Upper lobe of left lung (tissue), 6 donors: ENCODE measurements at regions not wholly inside any gene's neighbourhood (a gene's known extent, or its start where the extent isn't known, plus 50 kb on each side); places are given as distances from the start of the nearest gene placed in this dataset.

ENCODE experiments used
- ATAC-seq, 2 donors: fragments of 200-7000 bp; cut with Tn5 transposase; one replicate each; pipeline ENCODE4 v1.9.1; 2022; ENCODE audit warnings: mild to moderate bottlenecking in 2 of 2, moderate library complexity in 2 of 2; ENCODE audit not compliant: low FRiP score in 2 of 2
- DNase-seq, 2 donors: peaks; one replicate each; pipeline ENCODE4 v3.0.0-alpha.2; 2019 to 2020
- H3K27ac ChIP-seq, 4 donors: fragments of 200-600 bp; sonication (generic); one replicate each; pipeline ENCODE4 v1.5.1; 2016 to 2019
- H3K27me3 ChIP-seq, 4 donors: fragments of 200-600 bp; sonication (generic); one replicate each; pipeline ENCODE4 v1.5.1; 2017 to 2019
- H3K36me3 ChIP-seq, 4 donors: fragments of 200-600 bp; sonication (generic); one replicate each; pipeline ENCODE4 v1.5.1; 2016 to 2019
- H3K4me1 ChIP-seq, 4 donors: fragments of 200-600 bp; sonication (generic); one replicate each; pipeline ENCODE4 v1.5.1; 2018 to 2019
- H3K4me3 ChIP-seq, 4 donors: fragments of 200-600 bp; sonication (generic); one replicate each; pipeline ENCODE4 v1.5.1; 2017 to 2019; ENCODE audit warnings: mild to moderate bottlenecking in 2 of 4, moderate library complexity in 1 of 4
- H3K9me3 ChIP-seq, 4 donors: fragments of 200-600 bp; sonication (generic); one replicate each; pipeline ENCODE4 v1.5.1; 2018 to 2019
- EP300 ChIP-seq, 4 donors: sonication (generic); formaldehyde crosslinking; IDR thresholded peaks; one replicate each; pipeline ENCODE4 v1.5.1; 2017; ENCODE audit warnings: antibody characterized with exemption in 4 of 4, control low read depth in 2 of 4
- POLR2A ChIP-seq, 4 donors: fragments of 450-650 bp; IDR thresholded peaks; one replicate each; pipeline ENCODE4 v1.5.1; 2016 to 2017; ENCODE audit warnings: antibody characterized with exemption in 4 of 4, mild to moderate bottlenecking in 2 of 4
- POLR2AphosphoS5 ChIP-seq, 2 donors: sonication (generic); formaldehyde crosslinking; IDR thresholded peaks; one replicate each; pipeline ENCODE4 v1.5.1; 2017; ENCODE audit warnings: antibody characterized with exemption in 2 of 2
- WGBS, 2 donors: methylation state at CpG; one replicate each; pipeline ENCODE4 v1.1.5; 2017 to 2018; 5-methylcytosine and 5-hydroxymethylcytosine counted together
- TF ChIP-seq, protein P1 (sequence below), 6 experiments: fragments of 450-650 bp in 4 of 6; fragments of 200-600 bp in 2 of 6; sonication (generic) in 2 of 6; IDR thresholded peaks; one replicate each; pipeline ENCODE4 v1.5.1; 2016 to 2019; ENCODE audit warnings: antibody characterized with exemption in 6 of 6
- donor health status: DM: no; HTN: no; CAD: no; lungs with moderate emphysema.
- donor health status: DM: no; HTN: yes; CAD: no; lungs with severe emphysema.

DNA sequence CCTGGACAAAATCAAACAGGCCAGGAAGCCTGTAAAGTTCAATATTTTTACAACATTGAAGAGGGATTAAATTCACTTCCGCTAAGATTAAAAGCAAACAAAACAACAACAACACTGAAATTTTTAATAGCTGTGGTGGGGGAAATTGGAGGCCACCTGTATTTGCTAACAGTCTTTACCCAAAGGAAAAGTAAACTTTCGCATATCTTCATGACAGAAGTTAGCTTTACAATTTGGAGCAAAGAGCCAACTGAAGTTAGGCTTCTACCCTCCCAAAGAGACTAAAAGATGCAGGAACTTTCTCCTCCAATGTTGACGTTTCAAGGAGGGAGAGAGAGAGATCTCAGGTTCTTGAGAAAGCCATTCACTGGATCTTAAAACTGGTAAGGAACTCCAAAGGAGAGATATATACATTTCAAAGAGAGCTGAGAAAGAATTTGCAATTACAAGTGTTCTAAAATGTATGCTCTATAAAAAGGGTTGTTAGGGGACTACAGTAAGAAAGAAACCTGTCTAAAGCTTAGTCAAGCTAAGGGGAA is 349.2 kb upstream of the CDH9 start:
- H3K4me1 ChIP-seq: no peaks in the 10 kb centered on the region
- WGBS, 2 donors: 56 to 59% methylated on average over 3 of the region's 3 CpGs
- no peak for DNase-seq
- TF ChIP-seq POLR2AphosphoS5 (IDR thresholded peaks at IDR 0.05): no peak
- TF ChIP-seq POLR2A (IDR thresholded peaks at IDR 0.05): no peak
- no peak for TF ChIP-seq EP300 (IDR thresholded peaks at IDR 0.05)
- TF ChIP-seq, protein P1, sequence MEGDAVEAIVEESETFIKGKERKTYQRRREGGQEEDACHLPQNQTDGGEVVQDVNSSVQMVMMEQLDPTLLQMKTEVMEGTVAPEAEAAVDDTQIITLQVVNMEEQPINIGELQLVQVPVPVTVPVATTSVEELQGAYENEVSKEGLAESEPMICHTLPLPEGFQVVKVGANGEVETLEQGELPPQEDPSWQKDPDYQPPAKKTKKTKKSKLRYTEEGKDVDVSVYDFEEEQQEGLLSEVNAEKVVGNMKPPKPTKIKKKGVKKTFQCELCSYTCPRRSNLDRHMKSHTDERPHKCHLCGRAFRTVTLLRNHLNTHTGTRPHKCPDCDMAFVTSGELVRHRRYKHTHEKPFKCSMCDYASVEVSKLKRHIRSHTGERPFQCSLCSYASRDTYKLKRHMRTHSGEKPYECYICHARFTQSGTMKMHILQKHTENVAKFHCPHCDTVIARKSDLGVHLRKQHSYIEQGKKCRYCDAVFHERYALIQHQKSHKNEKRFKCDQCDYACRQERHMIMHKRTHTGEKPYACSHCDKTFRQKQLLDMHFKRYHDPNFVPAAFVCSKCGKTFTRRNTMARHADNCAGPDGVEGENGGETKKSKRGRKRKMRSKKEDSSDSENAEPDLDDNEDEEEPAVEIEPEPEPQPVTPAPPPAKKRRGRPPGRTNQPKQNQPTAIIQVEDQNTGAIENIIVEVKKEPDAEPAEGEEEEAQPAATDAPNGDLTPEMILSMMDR (IDR thresholded peaks at IDR 0.05): no peak
- no peaks in the 10 kb centered on the region for H3K9me3 ChIP-seq
- ATAC-seq: no peak
- H3K27ac ChIP-seq: no peak overlapping the region
- no peaks in the 10 kb centered on the region for H3K36me3 ChIP-seq
- H3K4me3 ChIP-seq: no peak overlapping the region
- no peaks in the 10 kb centered on the region for H3K27me3 ChIP-seq

DNA sequence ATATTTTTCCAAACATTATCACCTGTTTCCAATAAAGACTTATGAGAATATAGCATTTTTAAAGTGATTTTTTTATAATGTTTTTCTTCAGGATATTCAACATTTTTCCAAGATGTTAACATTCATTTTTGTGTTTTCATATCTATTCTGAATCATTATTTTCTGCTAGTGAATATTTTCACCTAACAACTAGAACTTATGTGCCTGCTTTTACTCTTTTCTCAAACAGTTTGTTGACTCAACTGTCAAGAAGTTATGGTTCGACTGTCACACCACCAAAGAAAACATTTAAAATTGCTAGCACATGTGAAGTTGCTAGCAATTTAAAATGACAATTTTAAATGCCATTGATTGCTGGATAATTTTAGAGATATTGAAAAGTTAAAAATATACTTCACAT is 343.3 kb upstream of the CDH9 start:
- ATAC-seq (no peak), DNase-seq (no peak)
- no peaks in the 10 kb centered on the region for H3K4me1 ChIP-seq
- no peaks in the 10 kb centered on the region for H3K27me3 ChIP-seq
- H3K4me3 ChIP-seq: no peak overlapping the region
- 80 to 82% methylated on average over 1 of the region's 1 CpG for WGBS, 2 donors
- H3K9me3 ChIP-seq: no peaks in the 10 kb centered on the region
- no peak overlapping the region for H3K27ac ChIP-seq
- TF ChIP-seq POLR2A (IDR thresholded peaks at IDR 0.05) (no peak), POLR2AphosphoS5 (IDR thresholded peaks at IDR 0.05) (no peak), EP300 (IDR thresholded peaks at IDR 0.05) (no peak)
- TF ChIP-seq, protein P1 (IDR thresholded peaks at IDR 0.05): no peak
- H3K36me3 ChIP-seq: no peaks in the 10 kb centered on the region

DNA sequence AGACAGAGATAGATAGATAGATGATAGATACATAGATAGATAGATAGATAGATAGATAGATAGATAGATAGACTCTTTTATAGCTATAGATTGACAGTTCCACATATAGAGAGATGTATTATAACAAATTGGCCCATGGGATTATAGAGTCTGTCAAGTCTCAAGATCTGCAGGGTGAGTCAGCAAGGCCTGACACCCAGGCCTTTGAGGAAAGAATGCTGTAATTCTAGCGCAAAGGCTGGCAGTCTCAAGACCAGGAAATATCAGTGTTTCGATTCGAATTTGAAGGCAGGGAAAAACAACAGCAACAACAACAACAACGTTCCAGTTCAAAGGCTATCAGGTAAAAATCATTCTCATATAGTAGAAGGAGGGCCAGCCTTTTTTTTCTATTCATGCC is 339.2 kb upstream of the CDH9 start:
- Histone ChIP-seq H3K27ac (no peak overlapping the region), H3K36me3 (no peaks in the 10 kb centered on the region), H3K4me1 (no peaks in the 10 kb centered on the region), H3K27me3 (no peaks in the 10 kb centered on the region), H3K9me3 (no peaks in the 10 kb centered on the region), H3K4me3 (no peak overlapping the region)
- no peak for TF ChIP-seq POLR2AphosphoS5 (IDR thresholded peaks at IDR 0.05)
- TF ChIP-seq EP300 (IDR thresholded peaks at IDR 0.05): no peak
- TF ChIP-seq POLR2A (IDR thresholded peaks at IDR 0.05): no peak
- TF ChIP-seq, protein P1 (IDR thresholded peaks at IDR 0.05): no peak
- no peak for DNase-seq
- WGBS, 2 donors: 70 to 84% methylated on average over 4 of the region's 4 CpGs
- ATAC-seq: no peak

DNA sequence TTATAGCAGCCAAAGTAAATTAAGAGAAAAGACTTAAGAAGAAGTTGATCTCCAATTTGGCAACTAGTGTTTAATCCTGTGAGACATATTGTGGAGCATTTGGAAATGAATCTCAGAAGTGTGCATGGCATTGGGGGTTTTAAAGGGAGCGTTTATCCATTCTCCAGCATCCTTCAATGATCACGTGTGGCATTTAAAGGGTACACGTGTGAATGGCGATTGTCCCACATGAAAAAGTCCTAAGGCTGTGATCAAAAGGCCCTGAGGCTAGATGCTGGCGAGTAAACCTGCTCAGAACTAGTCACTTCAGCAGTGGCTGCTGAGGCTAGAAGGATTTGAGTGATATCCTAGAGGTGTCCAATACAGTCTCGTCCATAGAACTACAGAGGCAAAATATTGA is 315.6 kb upstream of the CDH9 start:
- WGBS, 2 donors: 84 to 87% methylated on average over 6 of the region's 6 CpGs

DNA sequence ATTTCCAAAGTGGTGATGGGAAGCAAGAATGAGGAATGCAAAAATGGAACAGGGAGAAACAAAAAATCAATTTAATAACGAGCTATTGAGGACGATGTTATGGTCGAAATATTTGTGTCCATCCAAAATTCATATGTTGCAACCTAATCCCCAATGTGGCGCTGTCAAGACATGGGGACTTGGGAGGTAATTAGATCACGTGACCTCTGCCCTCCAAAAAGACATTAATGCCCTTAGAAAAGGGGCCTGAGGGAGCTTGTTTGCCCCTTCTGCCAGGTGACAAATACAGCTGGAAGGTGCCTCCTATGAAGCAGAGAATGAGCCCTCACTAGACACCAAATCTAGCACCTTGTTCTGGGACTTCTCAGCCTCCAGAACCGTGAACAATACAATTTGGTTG is 315.2 kb upstream of the CDH9 start:
- no peaks in the 10 kb centered on the region for H3K27me3 ChIP-seq
- ATAC-seq (no peak), DNase-seq (no peak)
- H3K4me1 ChIP-seq: no peaks in the 10 kb centered on the region
- no peak overlapping the region for H3K27ac ChIP-seq
- no peak overlapping the region for H3K4me3 ChIP-seq
- H3K36me3 ChIP-seq: no peaks in the 10 kb centered on the region
- H3K9me3 ChIP-seq: no peaks in the 10 kb centered on the region
- WGBS, 2 donors: 84 to 86% methylated on average over 6 of the region's 6 CpGs
- TF ChIP-seq EP300 (IDR thresholded peaks at IDR 0.05) (no peak), POLR2AphosphoS5 (IDR thresholded peaks at IDR 0.05) (no peak), POLR2A (IDR thresholded peaks at IDR 0.05) (no peak)
- TF ChIP-seq, protein P1 (IDR thresholded peaks at IDR 0.05): no peak

More for the DNA sequence above, 315.6 kb upstream of the CDH9 start:
- no peak overlapping the region for H3K4me3 ChIP-seq
- no peaks in the 10 kb centered on the region for H3K36me3 ChIP-seq
- ATAC-seq: no peak
- no peak for DNase-seq
- H3K27ac ChIP-seq: no peak overlapping the region
- no peaks in the 10 kb centered on the region for H3K9me3 ChIP-seq
- TF ChIP-seq POLR2A (IDR thresholded peaks at IDR 0.05) (no peak), POLR2AphosphoS5 (IDR thresholded peaks at IDR 0.05) (no peak), EP300 (IDR thresholded peaks at IDR 0.05) (no peak)
- TF ChIP-seq, protein P1 (IDR thresholded peaks at IDR 0.05): no peak
- no peaks in the 10 kb centered on the region for H3K4me1 ChIP-seq
- no peaks in the 10 kb centered on the region for H3K27me3 ChIP-seq
